ENCODE measurements at regions not wholly inside any gene's neighbourhood (a gene's known extent, or its start where the extent isn't known, plus 50 kb on each side); places are given as distances from the start of the nearest gene placed in this dataset.

DNA sequence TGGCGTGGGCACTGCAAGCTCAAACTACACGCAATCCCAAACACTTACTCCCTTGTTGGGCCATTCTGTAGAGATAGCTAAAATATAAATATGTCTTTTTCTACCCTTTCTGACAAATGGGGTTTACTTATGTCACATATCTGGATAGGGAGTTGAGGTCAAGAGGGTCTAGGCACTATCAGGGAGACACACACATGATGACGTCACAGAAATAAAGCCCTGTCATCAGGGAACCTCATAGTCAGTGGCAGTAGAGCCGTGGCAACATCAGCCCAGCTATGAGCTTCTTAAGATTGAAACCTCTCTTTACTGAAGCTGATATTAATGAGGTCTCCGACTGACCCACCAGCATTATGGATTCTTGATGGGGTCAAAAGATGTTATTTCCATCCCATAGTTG lies 234.6 kb upstream of the CDH7 start:
- Histone ChIP-seq H4K20me1 (ENCODE audit: control insufficient read depth, extremely low read depth, insufficient read depth, low read length) (no peaks in the 10 kb centered on the region), H3K27ac (ENCODE audit: insufficient read depth, low read length) (no peak overlapping the region), H3K9ac (ENCODE audit: insufficient read depth, low read length) (no peak overlapping the region), H3K36me3 (ENCODE audit: control insufficient read depth, insufficient read depth, low read length) (no peaks in the 10 kb centered on the region), H3K27me3 (ENCODE audit: control insufficient read depth, insufficient read depth, low read length) (no peaks in the 10 kb centered on the region), H3K9me3 (ENCODE audit: control insufficient read depth, insufficient read depth, low read depth, low read length) (no peaks in the 10 kb centered on the region), H2AFZ (ENCODE audit: low read length) (no peak overlapping the region), H3K4me3 (replicated peaks in 1 of 4; ENCODE audit: control extremely low read depth in 1 of 4, insufficient read depth in 1 of 4, low read depth in 3 of 4, low read length in 4 of 4) (no peak overlapping the region), H3K4me1 (ENCODE audit: control insufficient read depth, extremely low read depth, insufficient read depth, low read length) (no peaks in the 10 kb centered on the region), H3K79me2 (ENCODE audit: control insufficient read depth, insufficient read depth, low read length) (no peaks in the 10 kb centered on the region), H3K4me2 (ENCODE audit: extremely low read depth, insufficient read depth, low read length) (no peak overlapping the region)
- TF ChIP-seq, protein P1, sequence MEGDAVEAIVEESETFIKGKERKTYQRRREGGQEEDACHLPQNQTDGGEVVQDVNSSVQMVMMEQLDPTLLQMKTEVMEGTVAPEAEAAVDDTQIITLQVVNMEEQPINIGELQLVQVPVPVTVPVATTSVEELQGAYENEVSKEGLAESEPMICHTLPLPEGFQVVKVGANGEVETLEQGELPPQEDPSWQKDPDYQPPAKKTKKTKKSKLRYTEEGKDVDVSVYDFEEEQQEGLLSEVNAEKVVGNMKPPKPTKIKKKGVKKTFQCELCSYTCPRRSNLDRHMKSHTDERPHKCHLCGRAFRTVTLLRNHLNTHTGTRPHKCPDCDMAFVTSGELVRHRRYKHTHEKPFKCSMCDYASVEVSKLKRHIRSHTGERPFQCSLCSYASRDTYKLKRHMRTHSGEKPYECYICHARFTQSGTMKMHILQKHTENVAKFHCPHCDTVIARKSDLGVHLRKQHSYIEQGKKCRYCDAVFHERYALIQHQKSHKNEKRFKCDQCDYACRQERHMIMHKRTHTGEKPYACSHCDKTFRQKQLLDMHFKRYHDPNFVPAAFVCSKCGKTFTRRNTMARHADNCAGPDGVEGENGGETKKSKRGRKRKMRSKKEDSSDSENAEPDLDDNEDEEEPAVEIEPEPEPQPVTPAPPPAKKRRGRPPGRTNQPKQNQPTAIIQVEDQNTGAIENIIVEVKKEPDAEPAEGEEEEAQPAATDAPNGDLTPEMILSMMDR (conservative IDR thresholded peaks at IDR 0.05 in 1 of 2, IDR thresholded peaks at IDR 0.05 in 1 of 2; ENCODE audit: low read depth in 1 of 2, low read length in 2 of 2) = no peak
- no peak for TF ChIP-seq EZH2 (IDR thresholded peaks at IDR 0.05; ENCODE audit: low read length, missing control alignments)
- no peak for DNase-seq (ENCODE audit: low read depth in 2 of 2)

DNA sequence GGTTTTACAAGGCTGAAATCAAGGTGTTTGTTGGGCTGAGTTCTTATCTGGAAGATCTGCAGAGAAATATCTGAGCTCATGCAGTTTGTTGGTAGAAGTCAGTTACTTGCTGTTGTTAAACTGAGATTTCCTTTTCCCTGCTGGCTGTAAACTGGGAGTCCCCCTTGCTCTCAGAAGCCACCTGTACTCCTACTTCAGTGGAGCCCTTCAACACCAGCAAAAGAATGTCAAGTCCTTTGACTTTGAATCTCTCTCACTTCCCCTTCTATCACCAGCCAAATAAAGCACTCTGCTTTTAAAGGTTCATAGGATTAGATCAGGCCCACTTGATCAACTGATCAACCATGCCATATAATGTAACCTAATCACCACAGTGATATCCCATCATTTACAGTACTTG lies 252.2 kb upstream of the CDH7 start:
- no peak overlapping the region for H3K27ac ChIP-seq (ENCODE audit: insufficient read depth, low read length)
- no peaks in the 10 kb centered on the region for H3K9me3 ChIP-seq (ENCODE audit: control insufficient read depth, insufficient read depth, low read depth, low read length)
- H3K9ac ChIP-seq (ENCODE audit: insufficient read depth, low read length) = no peak overlapping the region
- no peak overlapping the region for H3K4me3 ChIP-seq (replicated peaks in 1 of 4; ENCODE audit: control extremely low read depth in 1 of 4, insufficient read depth in 1 of 4, low read depth in 3 of 4, low read length in 4 of 4)
- no peaks in the 10 kb centered on the region for H3K36me3 ChIP-seq (ENCODE audit: control insufficient read depth, insufficient read depth, low read length)
- no peak overlapping the region for H2AFZ ChIP-seq (ENCODE audit: low read length)
- no peak overlapping the region for H3K4me2 ChIP-seq (ENCODE audit: extremely low read depth, insufficient read depth, low read length)
- H4K20me1 ChIP-seq (ENCODE audit: control insufficient read depth, extremely low read depth, insufficient read depth, low read length) = no peaks in the 10 kb centered on the region
- H3K4me1 ChIP-seq (ENCODE audit: control insufficient read depth, extremely low read depth, insufficient read depth, low read length) = no peaks in the 10 kb centered on the region
- H3K27me3 ChIP-seq (ENCODE audit: control insufficient read depth, insufficient read depth, low read length) = no peaks in the 10 kb centered on the region
- DNase-seq (ENCODE audit: low read depth in 2 of 2) = no peak
- no peaks in the 10 kb centered on the region for H3K79me2 ChIP-seq (ENCODE audit: control insufficient read depth, insufficient read depth, low read length)
- TF ChIP-seq, protein P1 (conservative IDR thresholded peaks at IDR 0.05 in 1 of 2, IDR thresholded peaks at IDR 0.05 in 1 of 2; ENCODE audit: low read depth in 1 of 2, low read length in 2 of 2) = no peak
- TF ChIP-seq EZH2 (IDR thresholded peaks at IDR 0.05; ENCODE audit: low read length, missing control alignments) = no peak

DNA sequence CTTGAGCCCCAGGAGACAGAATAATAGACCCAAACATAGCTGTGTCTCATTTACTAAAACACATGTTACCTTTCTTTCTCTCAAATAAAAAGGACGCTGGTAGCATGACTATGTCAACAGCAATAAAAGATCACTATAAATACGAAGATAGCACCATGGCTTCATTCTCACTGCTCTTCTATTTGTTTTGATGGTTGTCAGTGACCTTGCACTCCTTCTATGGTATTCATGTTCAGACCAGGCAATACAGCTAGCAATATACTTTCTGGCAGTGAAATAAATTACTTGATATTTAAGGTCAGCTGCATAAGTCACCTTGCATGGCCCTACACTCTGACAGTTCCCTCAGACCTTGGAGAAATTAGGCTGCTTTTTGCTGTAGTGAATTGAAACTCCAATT lies 263.2 kb upstream of the CDH7 start:
- Histone ChIP-seq H3K4me3 (replicated peaks in 1 of 4; ENCODE audit: control extremely low read depth in 1 of 4, insufficient read depth in 1 of 4, low read depth in 3 of 4, low read length in 4 of 4) (no peak overlapping the region), H3K27me3 (ENCODE audit: control insufficient read depth, insufficient read depth, low read length) (no peaks in the 10 kb centered on the region), H3K4me1 (ENCODE audit: control insufficient read depth, extremely low read depth, insufficient read depth, low read length) (no peaks in the 10 kb centered on the region), H3K79me2 (ENCODE audit: control insufficient read depth, insufficient read depth, low read length) (no peaks in the 10 kb centered on the region), H3K9me3 (ENCODE audit: control insufficient read depth, insufficient read depth, low read depth, low read length) (no peaks in the 10 kb centered on the region), H2AFZ (ENCODE audit: low read length) (no peak overlapping the region), H3K36me3 (ENCODE audit: control insufficient read depth, insufficient read depth, low read length) (no peaks in the 10 kb centered on the region), H4K20me1 (ENCODE audit: control insufficient read depth, extremely low read depth, insufficient read depth, low read length) (no peaks in the 10 kb centered on the region), H3K9ac (ENCODE audit: insufficient read depth, low read length) (no peak overlapping the region), H3K4me2 (ENCODE audit: extremely low read depth, insufficient read depth, low read length) (no peak overlapping the region), H3K27ac (ENCODE audit: insufficient read depth, low read length) (no peak overlapping the region)
- no peak for TF ChIP-seq EZH2 (IDR thresholded peaks at IDR 0.05; ENCODE audit: low read length, missing control alignments)
- TF ChIP-seq, protein P1 (conservative IDR thresholded peaks at IDR 0.05 in 1 of 2, IDR thresholded peaks at IDR 0.05 in 1 of 2; ENCODE audit: low read depth in 1 of 2, low read length in 2 of 2) = no peak
- no peak for DNase-seq (ENCODE audit: low read depth in 2 of 2)

Data from fibroblast of lung (primary cell).